ENCODE measurements at regions not wholly inside any gene's neighbourhood (a gene's known extent, or its start where the extent isn't known, plus 50 kb on each side); places are given as distances from the start of the nearest gene placed in this dataset.

GRCh38 chr12:47014474-47014873 lies 64.9 kb upstream of the PCED1B start:
- no peak overlapping the region for H3K4me3 Mint-ChIP-seq (ENCODE audit: unreplicated experiment)
- peaks cover 5% of the 10 kb centered on the region for H3K9me3 Mint-ChIP-seq (ENCODE audit: unreplicated experiment)
- TF ChIP-seq, protein P1, sequence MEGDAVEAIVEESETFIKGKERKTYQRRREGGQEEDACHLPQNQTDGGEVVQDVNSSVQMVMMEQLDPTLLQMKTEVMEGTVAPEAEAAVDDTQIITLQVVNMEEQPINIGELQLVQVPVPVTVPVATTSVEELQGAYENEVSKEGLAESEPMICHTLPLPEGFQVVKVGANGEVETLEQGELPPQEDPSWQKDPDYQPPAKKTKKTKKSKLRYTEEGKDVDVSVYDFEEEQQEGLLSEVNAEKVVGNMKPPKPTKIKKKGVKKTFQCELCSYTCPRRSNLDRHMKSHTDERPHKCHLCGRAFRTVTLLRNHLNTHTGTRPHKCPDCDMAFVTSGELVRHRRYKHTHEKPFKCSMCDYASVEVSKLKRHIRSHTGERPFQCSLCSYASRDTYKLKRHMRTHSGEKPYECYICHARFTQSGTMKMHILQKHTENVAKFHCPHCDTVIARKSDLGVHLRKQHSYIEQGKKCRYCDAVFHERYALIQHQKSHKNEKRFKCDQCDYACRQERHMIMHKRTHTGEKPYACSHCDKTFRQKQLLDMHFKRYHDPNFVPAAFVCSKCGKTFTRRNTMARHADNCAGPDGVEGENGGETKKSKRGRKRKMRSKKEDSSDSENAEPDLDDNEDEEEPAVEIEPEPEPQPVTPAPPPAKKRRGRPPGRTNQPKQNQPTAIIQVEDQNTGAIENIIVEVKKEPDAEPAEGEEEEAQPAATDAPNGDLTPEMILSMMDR (IDR thresholded peaks at IDR 0.05) = no peak
- no peak for DNase-seq (ENCODE audit: extremely low spot score, unreplicated experiment)
- peak overlapping the region; percentile 61 for H3K27ac Mint-ChIP-seq (ENCODE audit: unreplicated experiment)
- no peaks in the 10 kb centered on the region for H3K27me3 Mint-ChIP-seq (ENCODE audit: unreplicated experiment)
- H3K4me1 Mint-ChIP-seq (ENCODE audit: unreplicated experiment) = peaks cover 22% of the 10 kb centered on the region
- no peaks in the 10 kb centered on the region for H3K36me3 Mint-ChIP-seq (ENCODE audit: unreplicated experiment)

GRCh38 chr12:47015381-47015780 lies 64.0 kb upstream of the PCED1B start:
- H3K36me3 Mint-ChIP-seq (ENCODE audit: unreplicated experiment) = no peaks in the 10 kb centered on the region
- H3K4me3 Mint-ChIP-seq (ENCODE audit: unreplicated experiment) = no peak overlapping the region
- TF ChIP-seq, protein P1 (IDR thresholded peaks at IDR 0.05) = no peak
- no peak for DNase-seq (ENCODE audit: extremely low spot score, unreplicated experiment)
- H3K27me3 Mint-ChIP-seq (ENCODE audit: unreplicated experiment) = no peaks in the 10 kb centered on the region
- peaks cover 5% of the 10 kb centered on the region for H3K9me3 Mint-ChIP-seq (ENCODE audit: unreplicated experiment)
- H3K27ac Mint-ChIP-seq (ENCODE audit: unreplicated experiment) = no peak overlapping the region
- H3K4me1 Mint-ChIP-seq (ENCODE audit: unreplicated experiment) = peaks cover 22% of the 10 kb centered on the region

DNA sequence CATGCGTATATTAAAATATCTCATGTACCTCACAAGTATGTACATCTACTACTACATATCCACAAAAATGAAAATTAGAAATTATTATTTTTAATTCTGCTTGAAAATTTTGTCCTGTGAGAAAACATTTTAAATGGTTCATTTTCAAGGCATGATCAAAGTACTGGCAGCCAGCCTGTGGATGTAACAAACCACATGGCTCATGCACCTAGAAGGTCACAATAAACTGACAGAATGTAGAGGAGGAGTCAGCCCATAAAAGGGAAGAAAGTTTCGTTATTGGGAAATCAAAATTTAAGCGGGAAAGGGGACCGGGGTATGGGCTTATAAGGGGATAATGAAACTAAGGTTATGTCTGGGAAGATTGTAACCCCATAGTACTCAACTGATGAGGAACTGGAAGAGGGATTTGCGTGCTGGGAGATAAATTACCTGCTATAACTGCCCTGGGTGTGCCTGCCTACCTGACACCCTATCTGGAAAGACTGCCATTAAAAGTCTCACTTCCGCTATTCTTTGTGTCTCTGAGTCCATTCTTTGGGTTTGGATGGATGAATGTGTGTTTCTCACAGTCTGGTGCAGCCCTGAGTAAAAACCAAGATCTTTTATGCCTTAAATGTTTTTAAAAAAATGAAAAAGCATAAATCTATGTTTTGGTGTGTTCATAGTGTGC lies 62.2 kb upstream of the PCED1B start:
- Mint-ChIP-seq H3K27ac (ENCODE audit: unreplicated experiment) (peak overlapping the region; percentile 9), H3K27me3 (ENCODE audit: unreplicated experiment) (no peaks in the 10 kb centered on the region), H3K4me1 (ENCODE audit: unreplicated experiment) (peaks cover 31% of the 10 kb centered on the region), H3K4me3 (ENCODE audit: unreplicated experiment) (no peak overlapping the region), H3K36me3 (ENCODE audit: unreplicated experiment) (no peaks in the 10 kb centered on the region), H3K9me3 (ENCODE audit: unreplicated experiment) (peaks cover 5% of the 10 kb centered on the region)
- TF ChIP-seq, protein P1 (IDR thresholded peaks at IDR 0.05) = no peak
- no peak for DNase-seq (ENCODE audit: extremely low spot score, unreplicated experiment)

DNA sequence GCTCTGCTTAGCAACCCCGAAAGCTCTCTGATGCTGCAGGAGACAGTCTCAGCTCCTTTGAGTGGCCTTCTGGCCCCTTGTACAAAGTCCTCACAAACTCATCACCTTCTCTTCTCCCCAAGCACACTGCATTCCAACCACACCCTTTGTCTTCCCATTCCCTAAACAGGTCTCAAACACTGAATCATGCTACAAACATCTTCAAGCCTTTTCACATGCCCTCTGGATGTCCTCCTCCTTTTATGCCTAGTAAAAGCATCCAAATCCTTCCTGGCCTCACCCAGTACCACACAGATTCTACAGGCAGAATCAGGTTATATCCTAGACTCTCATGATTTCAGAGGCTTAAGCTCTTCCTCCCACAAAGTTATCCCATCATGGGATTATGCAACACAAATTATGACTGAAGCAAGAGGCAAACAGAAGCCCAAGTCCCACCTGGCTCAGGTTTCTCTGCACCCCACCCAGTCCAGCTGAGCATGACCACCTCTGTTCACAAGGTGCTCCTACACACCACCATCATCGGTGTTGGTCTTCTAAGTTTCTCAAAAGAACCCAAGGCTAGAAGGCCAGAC lies 61.4 kb upstream of the PCED1B start:
- H3K27ac Mint-ChIP-seq (ENCODE audit: unreplicated experiment) = peak overlapping the region; percentile 9
- H3K4me1 Mint-ChIP-seq (ENCODE audit: unreplicated experiment) = peaks cover 39% of the 10 kb centered on the region
- H3K9me3 Mint-ChIP-seq (ENCODE audit: unreplicated experiment) = peaks cover 5% of the 10 kb centered on the region
- H3K4me3 Mint-ChIP-seq (ENCODE audit: unreplicated experiment) = no peak overlapping the region
- no peaks in the 10 kb centered on the region for H3K36me3 Mint-ChIP-seq (ENCODE audit: unreplicated experiment)
- no peaks in the 10 kb centered on the region for H3K27me3 Mint-ChIP-seq (ENCODE audit: unreplicated experiment)
- TF ChIP-seq, protein P1 (IDR thresholded peaks at IDR 0.05) = no peak
- DNase-seq (ENCODE audit: extremely low spot score, unreplicated experiment) = no peak

DNA sequence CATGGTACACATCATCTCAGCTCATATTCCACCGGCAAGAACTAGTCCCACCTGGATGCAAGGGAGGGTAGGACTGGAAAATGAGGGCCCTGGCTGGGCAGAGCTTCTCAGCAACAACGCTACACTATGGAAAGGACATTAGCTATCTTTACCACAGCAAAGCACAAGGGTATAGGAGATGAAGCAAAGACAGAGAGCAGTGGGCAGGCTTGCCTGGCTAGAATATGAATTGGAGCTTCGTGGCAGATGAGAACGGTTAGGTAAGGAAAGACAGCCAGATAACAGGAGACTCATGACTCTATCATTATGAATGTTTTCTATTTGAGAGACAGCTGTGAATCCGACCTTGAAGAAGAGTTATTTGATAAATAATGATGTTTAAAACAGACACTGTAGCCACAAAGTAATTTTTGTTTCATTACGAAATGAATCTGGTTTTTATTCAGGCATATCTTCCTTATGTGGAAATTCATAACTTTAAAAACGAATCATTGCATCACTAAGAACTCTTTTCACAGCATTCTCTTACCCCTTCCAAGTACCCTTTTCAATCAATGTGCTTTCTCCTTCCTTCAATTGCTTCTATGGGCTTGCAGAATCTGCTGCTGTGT lies 59.1 kb upstream of the PCED1B start:
- DNase-seq (ENCODE audit: extremely low spot score, unreplicated experiment) = no peak
- H3K27ac Mint-ChIP-seq (ENCODE audit: unreplicated experiment) = no peak overlapping the region
- TF ChIP-seq, protein P1 (IDR thresholded peaks at IDR 0.05) = no peak
- H3K4me3 Mint-ChIP-seq (ENCODE audit: unreplicated experiment) = no peak overlapping the region
- peaks cover 5% of the 10 kb centered on the region for H3K9me3 Mint-ChIP-seq (ENCODE audit: unreplicated experiment)
- H3K36me3 Mint-ChIP-seq (ENCODE audit: unreplicated experiment) = no peaks in the 10 kb centered on the region
- H3K27me3 Mint-ChIP-seq (ENCODE audit: unreplicated experiment) = no peaks in the 10 kb centered on the region
- peaks cover 32% of the 10 kb centered on the region for H3K4me1 Mint-ChIP-seq (ENCODE audit: unreplicated experiment)
